Fibroblast of villous mesenchyme (primary cell): ENCODE measurements at regions not wholly inside any gene's neighbourhood (a gene's known extent, or its start where the extent isn't known, plus 50 kb on each side); places are given as distances from the start of the nearest gene placed in this dataset.
"Not testable (repeated sequence)": the region's sequence is repeated elsewhere in the genome, so short reads cannot be mapped to it uniquely, and the experiment has no call there.

Source experiments
- DNase-seq: peaks from one replicate; pipeline ENCODE4 v3.0.0-alpha.2; 2010; ENCODE audit warnings: low read depth
- H3K4me3 ChIP-seq: 2 replicates; pipeline ENCODE4 v1.5.1; 2011; ENCODE audit warnings: low read depth, mild to moderate bottlenecking, low read length
- CTCF ChIP-seq: IDR thresholded peaks from 2 replicates; pipeline ENCODE4 v1.5.1; 2012; ENCODE audit warnings: low read depth, mild to moderate bottlenecking, low read length; ENCODE audit not compliant: insufficient read depth

GRCh38 chr6:91221072-91221720 is 634.3 kb upstream of the MAP3K7 start:
- TF ChIP-seq CTCF: no peak
- no peak for DNase-seq
- no peak overlapping the region for H3K4me3 ChIP-seq

GRCh38 chr6:91213229-91213901 is 626.5 kb upstream of the MAP3K7 start:
- no peak overlapping the region for H3K4me3 ChIP-seq
- no peak for TF ChIP-seq CTCF
- DNase-seq: no peak

GRCh38 chr6:91198588-91199255 is 611.9 kb upstream of the MAP3K7 start:
- TF ChIP-seq CTCF: no peak
- DNase-seq: no peak
- H3K4me3 ChIP-seq: no peak overlapping the region

- H3K4me3 ChIP-seq: no peak overlapping the region
- DNase-seq: no peak
- TF ChIP-seq CTCF: no peak
These were observed 609.9 kb upstream of the MAP3K7 start for GRCh38 chr6:91196729-91197128.

- DNase-seq: no peak
- TF ChIP-seq CTCF: no peak
These were observed 606.6 kb upstream of the MAP3K7 start for GRCh38 chr6:91193446-91193845.

GRCh38 chr6:91190041-91190440 is 603.2 kb upstream of the MAP3K7 start:
- not testable (repeated sequence) for DNase-seq, H3K4me3 ChIP-seq

More at GRCh38 chr6:91193446-91193845, 606.6 kb upstream of the MAP3K7 start:
- H3K4me3 ChIP-seq: no peak overlapping the region

GRCh38 chr6:91185072-91185471 is 598.2 kb upstream of the MAP3K7 start:
- TF ChIP-seq CTCF: no peak
- no peak for DNase-seq
- no peak overlapping the region for H3K4me3 ChIP-seq
